ENCODE measurements at regions not wholly inside any gene's neighbourhood (a gene's known extent, or its start where the extent isn't known, plus 50 kb on each side); places are given as distances from the start of the nearest gene placed in this dataset.

DNA sequence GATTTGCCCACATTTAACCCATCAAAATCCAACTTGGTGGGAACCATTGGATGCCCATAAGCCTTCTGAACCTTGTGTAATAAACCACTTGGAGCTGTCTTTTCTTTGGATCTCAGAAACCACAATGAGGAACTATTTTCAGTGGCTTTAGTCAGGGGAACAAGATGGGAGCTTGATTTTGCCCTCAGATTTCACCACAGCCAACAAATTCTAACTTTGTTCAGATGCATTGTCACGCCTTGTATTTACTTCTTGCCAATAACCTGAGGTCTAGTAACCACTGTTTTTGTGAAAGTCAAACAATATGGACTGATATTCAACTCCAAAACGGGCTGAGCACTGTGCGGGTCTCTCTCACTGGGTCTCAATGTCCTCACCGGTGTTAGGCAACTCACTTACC, 508.2 kb downstream of the TNS1 start:
- TF ChIP-seq, protein P1, sequence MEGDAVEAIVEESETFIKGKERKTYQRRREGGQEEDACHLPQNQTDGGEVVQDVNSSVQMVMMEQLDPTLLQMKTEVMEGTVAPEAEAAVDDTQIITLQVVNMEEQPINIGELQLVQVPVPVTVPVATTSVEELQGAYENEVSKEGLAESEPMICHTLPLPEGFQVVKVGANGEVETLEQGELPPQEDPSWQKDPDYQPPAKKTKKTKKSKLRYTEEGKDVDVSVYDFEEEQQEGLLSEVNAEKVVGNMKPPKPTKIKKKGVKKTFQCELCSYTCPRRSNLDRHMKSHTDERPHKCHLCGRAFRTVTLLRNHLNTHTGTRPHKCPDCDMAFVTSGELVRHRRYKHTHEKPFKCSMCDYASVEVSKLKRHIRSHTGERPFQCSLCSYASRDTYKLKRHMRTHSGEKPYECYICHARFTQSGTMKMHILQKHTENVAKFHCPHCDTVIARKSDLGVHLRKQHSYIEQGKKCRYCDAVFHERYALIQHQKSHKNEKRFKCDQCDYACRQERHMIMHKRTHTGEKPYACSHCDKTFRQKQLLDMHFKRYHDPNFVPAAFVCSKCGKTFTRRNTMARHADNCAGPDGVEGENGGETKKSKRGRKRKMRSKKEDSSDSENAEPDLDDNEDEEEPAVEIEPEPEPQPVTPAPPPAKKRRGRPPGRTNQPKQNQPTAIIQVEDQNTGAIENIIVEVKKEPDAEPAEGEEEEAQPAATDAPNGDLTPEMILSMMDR (IDR thresholded peaks at IDR 0.05; ENCODE audit: insufficient read depth, low read depth, low read length), result no peak
- no peak for TF ChIP-seq EZH2 (IDR thresholded peaks at IDR 0.05; ENCODE audit: insufficient read depth, low read length)
